ENCODE measurements at regions not wholly inside any gene's neighbourhood (a gene's known extent, or its start where the extent isn't known, plus 50 kb on each side); places are given as distances from the start of the nearest gene placed in this dataset.

- DNase-seq: no peak
Observed at GRCh38 chr9:93875330-93875729, 79.8 kb downstream of the BARX1 start.

GRCh38 chr9:93874242-93874641, 80.9 kb downstream of the BARX1 start:
- no peak for DNase-seq

GRCh38 chr9:93871286-93871685, 83.9 kb downstream of the BARX1 start:
- no peak for DNase-seq

- DNase-seq: no peak
Observed at GRCh38 chr9:93869863-93870262, 85.3 kb downstream of the BARX1 start.

- DNase-seq: no peak
Observed at GRCh38 chr9:93869088-93869487, 86.1 kb downstream of the BARX1 start.

- DNase-seq: no peak
Observed at GRCh38 chr9:93865716-93866115, 89.4 kb downstream of the BARX1 start.

- no peak for DNase-seq
Observed at GRCh38 chr9:93865245-93865644, 89.9 kb downstream of the BARX1 start.

- DNase-seq: no peak
Observed at GRCh38 chr9:93864840-93865239, 90.3 kb downstream of the BARX1 start.

GRCh38 chr9:93864032-93864431, 91.1 kb downstream of the BARX1 start:
- no peak for DNase-seq

- DNase-seq: no peak
Observed at GRCh38 chr9:93862877-93863545, 92.1 kb downstream of the BARX1 start.

- no peak for DNase-seq
Observed at GRCh38 chr9:93861736-93862358, 93.3 kb downstream of the BARX1 start.

GRCh38 chr9:93860694-93861658, 94.2 kb downstream of the BARX1 start:
- DNase-seq: no peak

GRCh38 chr9:93859431-93860215, 95.5 kb downstream of the BARX1 start:
- no peak for DNase-seq

- DNase-seq: no peak
Observed at GRCh38 chr9:93857528-93857927, 97.6 kb downstream of the BARX1 start.

- no peak for DNase-seq
Observed at GRCh38 chr9:93852728-93853127, 102.4 kb downstream of the BARX1 start.

- no peak for DNase-seq
Observed at GRCh38 chr9:93846349-93846748, 108.8 kb downstream of the BARX1 start.

GRCh38 chr9:93843396-93843795, 111.8 kb downstream of the BARX1 start:
- DNase-seq: no peak

- no peak for DNase-seq
Observed at GRCh38 chr9:93830606-93831005, 124.5 kb downstream of the BARX1 start.

- DNase-seq: no peak
Observed at GRCh38 chr9:93830012-93830596, 125.1 kb downstream of the BARX1 start.

- no peak for DNase-seq
Observed at GRCh38 chr9:93829271-93830011, 125.7 kb downstream of the BARX1 start.

GRCh38 chr9:93828331-93829097, 126.6 kb downstream of the BARX1 start:
- no peak for DNase-seq

All from hippocampal formation (tissue), 2 donors.